Fibroblast of the aortic adventitia (primary cell): ENCODE measurements at regions not wholly inside any gene's neighbourhood (a gene's known extent, or its start where the extent isn't known, plus 50 kb on each side); places are given as distances from the start of the nearest gene placed in this dataset.

Source experiments
- DNase-seq: peaks from one replicate; pipeline ENCODE4 v3.0.0-alpha.2; 2010; ENCODE audit warnings: low read depth
- H3K4me3 ChIP-seq: 2 replicates; pipeline ENCODE4 v1.5.1; 2011; ENCODE audit warnings: low read depth, mild to moderate bottlenecking, control low read depth, low read length, moderate library complexity
- CTCF ChIP-seq: IDR thresholded peaks from 2 replicates; pipeline ENCODE4 v1.5.1; 2011; ENCODE audit warnings: mild to moderate bottlenecking, low read length, control low read depth, inconsistent platforms; ENCODE audit not compliant: insufficient read depth

- no peak for TF ChIP-seq CTCF
- H3K4me3 ChIP-seq = no peak overlapping the region
- no peak for DNase-seq
Measured at GRCh38 chr20:41776421-41776820, 158.2 kb upstream of the CHD6 start.

- H3K4me3 ChIP-seq = no peak overlapping the region
- TF ChIP-seq CTCF = no peak
- no peak for DNase-seq
Measured at GRCh38 chr20:41774291-41774690, 156.1 kb upstream of the CHD6 start.

- H3K4me3 ChIP-seq = no peak overlapping the region
Measured at GRCh38 chr20:41770965-41771364, 152.8 kb upstream of the CHD6 start.

GRCh38 chr20:41770427-41770826 is 152.2 kb upstream of the CHD6 start:
- TF ChIP-seq CTCF = no peak
- no peak overlapping the region for H3K4me3 ChIP-seq
- DNase-seq = no peak

More at GRCh38 chr20:41770965-41771364, 152.8 kb upstream of the CHD6 start:
- no peak for DNase-seq
- no peak for TF ChIP-seq CTCF

- no peak overlapping the region for H3K4me3 ChIP-seq
- no peak for TF ChIP-seq CTCF
- no peak for DNase-seq
Measured at GRCh38 chr20:41769592-41770018, 151.4 kb upstream of the CHD6 start.

- H3K4me3 ChIP-seq = no peak overlapping the region
- TF ChIP-seq CTCF = no peak
- DNase-seq = no peak
Measured at GRCh38 chr20:41750137-41750536, 132.0 kb upstream of the CHD6 start.
